Keratinocyte (primary cell): ENCODE measurements at regions not wholly inside any gene's neighbourhood (a gene's known extent, or its start where the extent isn't known, plus 50 kb on each side); places are given as distances from the start of the nearest gene placed in this dataset.

Experiments used
- DNase-seq: peaks from one replicate; pipeline ENCODE4 v3.0.0-alpha.2; 2011; ENCODE audit warnings: low read depth, missing footprints, low spot score
- FAIRE-seq: peaks from 2 replicates; lab custom pipeline; 2011; peaks lifted over from hg19 to GRCh38; lab: Jason Lieb, UNC
- H2AFZ ChIP-seq: 2 replicates; pipeline ENCODE4 v1.6.0; 2012; ENCODE audit warnings: low read length, control low read depth, inconsistent platforms; ENCODE audit not compliant: control insufficient read depth
- H3K27ac ChIP-seq: 2 replicates; pipeline ENCODE4 v1.5.1; 2011; ENCODE audit warnings: low read length; ENCODE audit not compliant: control insufficient read depth, insufficient read depth
- H3K27me3 ChIP-seq: 3 replicates; pipeline ENCODE4 v1.6.0; 2011; ENCODE audit warnings: low read length; ENCODE audit not compliant: control insufficient read depth, insufficient read depth; ENCODE audit errors: extremely low read depth
- H3K36me3 ChIP-seq, 2 experiments: 2 replicates in 1 of 2; 3 replicates in 1 of 2; pipeline ENCODE4 v1.5.1; 2011; ENCODE audit warnings: low read length in 2 of 2, mild to moderate bottlenecking in 1 of 2; ENCODE audit not compliant: control insufficient read depth in 2 of 2, insufficient read depth in 2 of 2; ENCODE audit errors: extremely low read depth in 1 of 2
- H3K4me1 ChIP-seq: 3 replicates; pipeline ENCODE4 v1.5.1; 2011; ENCODE audit warnings: low read length; ENCODE audit not compliant: control insufficient read depth, insufficient read depth; ENCODE audit errors: extremely low read depth
- H3K4me2 ChIP-seq: 3 replicates; pipeline ENCODE4 v1.6.0; 2011; ENCODE audit warnings: low read depth, low read length; ENCODE audit not compliant: control insufficient read depth, insufficient read depth; ENCODE audit errors: extremely low read depth
- H3K4me3 ChIP-seq, 3 experiments: fragments of 200-600 bp in 1 of 3; sonication (generic) in 1 of 3; 2 replicates in 2 of 3; 3 replicates in 1 of 3; pipeline ENCODE4 v1.5.1; 2011 to 2016; ENCODE audit warnings: low read length in 3 of 3, mild to moderate bottlenecking in 3 of 3, control low read depth in 2 of 3, inconsistent platforms in 1 of 3, low read depth in 1 of 3, mixed read lengths in 1 of 3, mixed run types in 1 of 3, moderate library complexity in 1 of 3; ENCODE audit not compliant: control insufficient read depth in 2 of 3, insufficient read depth in 2 of 3; ENCODE audit errors: extremely low read depth in 1 of 3
- H3K79me2 ChIP-seq: 2 replicates; pipeline ENCODE4 v1.6.0; 2012; ENCODE audit warnings: low read length; ENCODE audit not compliant: control insufficient read depth, insufficient read depth
- H3K9ac ChIP-seq: 3 replicates; pipeline ENCODE4 v1.6.0; 2011; ENCODE audit warnings: low read length; ENCODE audit not compliant: control insufficient read depth, insufficient read depth; ENCODE audit errors: extremely low read depth
- H3K9me1 ChIP-seq: 3 replicates; pipeline ENCODE4 v1.6.0; 2011; ENCODE audit warnings: low read length; ENCODE audit not compliant: control insufficient read depth, insufficient read depth; ENCODE audit errors: extremely low read depth
- H3K9me3 ChIP-seq: 2 replicates; pipeline ENCODE4 v1.5.1; 2012; ENCODE audit warnings: low read depth, low read length; ENCODE audit not compliant: control insufficient read depth
- H4K20me1 ChIP-seq: 3 replicates; pipeline ENCODE4 v1.6.0; 2011; ENCODE audit warnings: low read length; ENCODE audit not compliant: control insufficient read depth, insufficient read depth; ENCODE audit errors: extremely low read depth
- EZH2 ChIP-seq: IDR thresholded peaks from one replicate; pipeline ENCODE4 v1.6.1; 2012; ENCODE audit warnings: inconsistent platforms, mild to moderate bottlenecking, low read length, moderate library complexity
- dilution Hi-C: fragments of 300-500 bp; cut with MboI; formaldehyde crosslinking; loops from one replicate; pipeline ENCODE4 v1.7.0; 2020; ENCODE audit warnings: low sequenced_read_pairs; ENCODE audit not compliant: extremely low pct_ligation_motif_present
- TF ChIP-seq, protein P1 (sequence below), 3 experiments: IDR thresholded peaks in 1 of 3; conservative IDR thresholded peaks in 1 of 3; optimal IDR thresholded peaks in 1 of 3; 2 replicates in 2 of 3; 3 replicates in 1 of 3; pipeline versions ENCODE3 to v1.5.1; 2011; ENCODE audit warnings: low read length in 3 of 3, mild to moderate bottlenecking in 3 of 3, moderate library complexity in 2 of 3, control low read depth in 1 of 3, inconsistent platforms in 1 of 3; ENCODE audit not compliant: insufficient read depth in 2 of 3; ENCODE audit errors: extremely low read depth in 1 of 3

DNA sequence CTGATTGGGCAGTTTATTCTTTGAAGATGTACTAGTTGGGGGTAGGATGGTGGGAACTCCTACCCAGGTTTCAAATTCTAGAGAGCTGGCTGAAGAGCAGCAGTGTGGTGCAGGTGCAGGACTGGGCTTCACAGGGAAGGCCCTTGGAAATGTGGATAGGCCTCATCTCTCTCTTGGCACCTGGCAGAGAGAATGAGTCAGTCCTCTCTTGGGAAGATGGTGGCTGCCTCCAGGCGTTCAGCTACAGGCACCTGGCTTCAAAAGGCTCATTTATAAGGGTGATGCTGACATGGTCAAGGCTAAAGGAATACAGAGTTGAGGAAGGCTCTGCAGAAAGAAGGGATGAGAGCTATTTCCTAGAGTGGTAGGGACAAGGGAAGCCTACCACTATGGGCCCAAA lies 179.7 kb upstream of the VASH1 start:
- Histone ChIP-seq H3K4me1 (no peaks in the 10 kb centered on the region), H3K79me2 (no peaks in the 10 kb centered on the region), H3K4me3 (no peak overlapping the region), H3K9me3 (no peaks in the 10 kb centered on the region), H3K4me2 (no peak overlapping the region), H2AFZ (no peak overlapping the region), H3K27me3 (no peaks in the 10 kb centered on the region), H3K9me1 (no peaks in the 10 kb centered on the region), H3K36me3 (no peaks in the 10 kb centered on the region), H4K20me1 (no peaks in the 10 kb centered on the region), H3K9ac (no peak overlapping the region), H3K27ac (no peak overlapping the region)
- no peak for DNase-seq
- FAIRE-seq, result peak; percentile 20
- dilution Hi-C loops, result no loop called here
- TF ChIP-seq EZH2, result no peak
- TF ChIP-seq, protein P1, sequence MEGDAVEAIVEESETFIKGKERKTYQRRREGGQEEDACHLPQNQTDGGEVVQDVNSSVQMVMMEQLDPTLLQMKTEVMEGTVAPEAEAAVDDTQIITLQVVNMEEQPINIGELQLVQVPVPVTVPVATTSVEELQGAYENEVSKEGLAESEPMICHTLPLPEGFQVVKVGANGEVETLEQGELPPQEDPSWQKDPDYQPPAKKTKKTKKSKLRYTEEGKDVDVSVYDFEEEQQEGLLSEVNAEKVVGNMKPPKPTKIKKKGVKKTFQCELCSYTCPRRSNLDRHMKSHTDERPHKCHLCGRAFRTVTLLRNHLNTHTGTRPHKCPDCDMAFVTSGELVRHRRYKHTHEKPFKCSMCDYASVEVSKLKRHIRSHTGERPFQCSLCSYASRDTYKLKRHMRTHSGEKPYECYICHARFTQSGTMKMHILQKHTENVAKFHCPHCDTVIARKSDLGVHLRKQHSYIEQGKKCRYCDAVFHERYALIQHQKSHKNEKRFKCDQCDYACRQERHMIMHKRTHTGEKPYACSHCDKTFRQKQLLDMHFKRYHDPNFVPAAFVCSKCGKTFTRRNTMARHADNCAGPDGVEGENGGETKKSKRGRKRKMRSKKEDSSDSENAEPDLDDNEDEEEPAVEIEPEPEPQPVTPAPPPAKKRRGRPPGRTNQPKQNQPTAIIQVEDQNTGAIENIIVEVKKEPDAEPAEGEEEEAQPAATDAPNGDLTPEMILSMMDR (optimal IDR thresholded peaks at IDR 0.05 in 1 of 3, IDR thresholded peaks at IDR 0.05 in 1 of 3, conservative IDR thresholded peaks at IDR 0.05 in 1 of 3; ENCODE audit: extremely low read depth in 1 of 3, insufficient read depth in 2 of 3, low read length in 3 of 3), result no peak

- Histone ChIP-seq H3K9ac (no peak overlapping the region), H3K4me3 (no peak overlapping the region), H2AFZ (no peak overlapping the region), H3K4me1 (no peaks in the 10 kb centered on the region), H3K79me2 (no peaks in the 10 kb centered on the region), H4K20me1 (no peaks in the 10 kb centered on the region), H3K27ac (no peak overlapping the region), H3K4me2 (no peak overlapping the region), H3K9me3 (no peaks in the 10 kb centered on the region), H3K27me3 (no peaks in the 10 kb centered on the region), H3K9me1 (no peaks in the 10 kb centered on the region), H3K36me3 (no peaks in the 10 kb centered on the region)
- dilution Hi-C loops, result no loop called here
- no peak for DNase-seq
- FAIRE-seq, result no peak
- TF ChIP-seq, protein P1 (optimal IDR thresholded peaks at IDR 0.05 in 1 of 3, IDR thresholded peaks at IDR 0.05 in 1 of 3, conservative IDR thresholded peaks at IDR 0.05 in 1 of 3; ENCODE audit: extremely low read depth in 1 of 3, insufficient read depth in 2 of 3, low read length in 3 of 3), result no peak
- TF ChIP-seq EZH2, result no peak
These were observed 178.8 kb upstream of the VASH1 start for GRCh38 chr14:76582447-76582846.
